ENCODE measurements at regions not wholly inside any gene's neighbourhood (a gene's known extent, or its start where the extent isn't known, plus 50 kb on each side); places are given as distances from the start of the nearest gene placed in this dataset.
"Not testable (repeated sequence)": the region's sequence is repeated elsewhere in the genome, so short reads cannot be mapped to it uniquely, and the experiment has no call there.

- Histone ChIP-seq H3K36me3 (no peaks in the 10 kb centered on the region), H3K4me1 (no peaks in the 10 kb centered on the region), H3K27me3 (no peaks in the 10 kb centered on the region), H3K27ac (no peak overlapping the region), H3K9me3 (no peaks in the 10 kb centered on the region), H3K4me3 (no peak overlapping the region)
- TF ChIP-seq POLR2A (IDR thresholded peaks at IDR 0.05) (no peak), POLR2AphosphoS5 (IDR thresholded peaks at IDR 0.05; ENCODE audit: insufficient read depth in 1 of 2, low read depth in 1 of 2) (no peak)
- TF ChIP-seq, protein P1, sequence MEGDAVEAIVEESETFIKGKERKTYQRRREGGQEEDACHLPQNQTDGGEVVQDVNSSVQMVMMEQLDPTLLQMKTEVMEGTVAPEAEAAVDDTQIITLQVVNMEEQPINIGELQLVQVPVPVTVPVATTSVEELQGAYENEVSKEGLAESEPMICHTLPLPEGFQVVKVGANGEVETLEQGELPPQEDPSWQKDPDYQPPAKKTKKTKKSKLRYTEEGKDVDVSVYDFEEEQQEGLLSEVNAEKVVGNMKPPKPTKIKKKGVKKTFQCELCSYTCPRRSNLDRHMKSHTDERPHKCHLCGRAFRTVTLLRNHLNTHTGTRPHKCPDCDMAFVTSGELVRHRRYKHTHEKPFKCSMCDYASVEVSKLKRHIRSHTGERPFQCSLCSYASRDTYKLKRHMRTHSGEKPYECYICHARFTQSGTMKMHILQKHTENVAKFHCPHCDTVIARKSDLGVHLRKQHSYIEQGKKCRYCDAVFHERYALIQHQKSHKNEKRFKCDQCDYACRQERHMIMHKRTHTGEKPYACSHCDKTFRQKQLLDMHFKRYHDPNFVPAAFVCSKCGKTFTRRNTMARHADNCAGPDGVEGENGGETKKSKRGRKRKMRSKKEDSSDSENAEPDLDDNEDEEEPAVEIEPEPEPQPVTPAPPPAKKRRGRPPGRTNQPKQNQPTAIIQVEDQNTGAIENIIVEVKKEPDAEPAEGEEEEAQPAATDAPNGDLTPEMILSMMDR (IDR thresholded peaks at IDR 0.05): no peak
- intact Hi-C loops (cut with DNase I): no loop called here
- DNase-seq (ENCODE audit: extremely low spot score in 2 of 2): no peak
Observed at GRCh38 chr9:87421734-87422133, 75.9 kb upstream of the DAPK1 start.

- Histone ChIP-seq H3K27ac (no peak overlapping the region), H3K4me3 (no peak overlapping the region), H3K27me3 (no peaks in the 10 kb centered on the region), H3K36me3 (no peaks in the 10 kb centered on the region), H3K4me1 (no peaks in the 10 kb centered on the region), H3K9me3 (no peaks in the 10 kb centered on the region)
- no peak for DNase-seq (ENCODE audit: extremely low spot score in 2 of 2)
- TF ChIP-seq, protein P1 (IDR thresholded peaks at IDR 0.05): no peak
- TF ChIP-seq POLR2AphosphoS5 (IDR thresholded peaks at IDR 0.05; ENCODE audit: insufficient read depth in 1 of 2, low read depth in 1 of 2) (no peak), POLR2A (IDR thresholded peaks at IDR 0.05) (no peak)
- intact Hi-C loops (cut with DNase I): no loop called here
Observed at GRCh38 chr9:87422999-87423398, 74.7 kb upstream of the DAPK1 start.

DNA sequence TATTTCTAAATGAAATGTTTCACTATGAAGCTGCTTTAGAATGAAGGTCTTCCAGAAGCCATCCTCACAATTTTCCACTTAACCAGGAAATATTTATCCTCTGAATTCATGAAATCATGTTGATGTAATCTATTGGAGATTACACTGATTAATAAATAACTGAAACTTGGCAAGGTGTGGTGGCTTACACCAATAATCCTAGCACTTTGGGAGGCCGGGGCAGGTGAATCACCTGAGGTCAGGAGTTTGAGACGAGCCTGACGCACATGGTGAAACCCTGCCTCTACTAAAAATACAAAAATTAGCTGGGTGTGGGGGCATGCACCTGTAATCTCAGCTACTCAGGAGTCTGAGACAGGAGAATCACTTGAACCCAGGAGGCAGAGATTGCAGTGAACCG lies 73.8 kb upstream of the DAPK1 start:
- intact Hi-C loops (cut with DNase I): not testable (repeated sequence)

GRCh38 chr9:87425202-87425601 lies 72.5 kb upstream of the DAPK1 start:
- TF ChIP-seq POLR2AphosphoS5 (IDR thresholded peaks at IDR 0.05; ENCODE audit: insufficient read depth in 1 of 2, low read depth in 1 of 2) (no peak), POLR2A (IDR thresholded peaks at IDR 0.05) (no peak)
- TF ChIP-seq, protein P1 (IDR thresholded peaks at IDR 0.05): no peak
- no peaks in the 10 kb centered on the region for H3K9me3 ChIP-seq
- no peaks in the 10 kb centered on the region for H3K4me1 ChIP-seq
- no peaks in the 10 kb centered on the region for H3K36me3 ChIP-seq
- no peak overlapping the region for H3K27ac ChIP-seq
- no peak for DNase-seq (ENCODE audit: extremely low spot score in 2 of 2)
- H3K4me3 ChIP-seq: no peak overlapping the region
- intact Hi-C loops (cut with DNase I): no loop called here
- H3K27me3 ChIP-seq: no peaks in the 10 kb centered on the region

More for the DNA sequence above, 73.8 kb upstream of the DAPK1 start:
- not testable (repeated sequence) for DNase-seq (ENCODE audit: extremely low spot score in 2 of 2); H3K27ac ChIP-seq; H3K9me3 ChIP-seq; H3K36me3 ChIP-seq; H3K27me3 ChIP-seq; H3K4me1 ChIP-seq; H3K4me3 ChIP-seq

- Histone ChIP-seq H3K9me3 (no peaks in the 10 kb centered on the region), H3K27ac (no peak overlapping the region), H3K27me3 (no peaks in the 10 kb centered on the region), H3K36me3 (no peaks in the 10 kb centered on the region), H3K4me1 (no peaks in the 10 kb centered on the region), H3K4me3 (no peak overlapping the region)
- intact Hi-C loops (cut with DNase I): no loop called here
- TF ChIP-seq, protein P1 (IDR thresholded peaks at IDR 0.05): no peak
- TF ChIP-seq POLR2A (IDR thresholded peaks at IDR 0.05): no peak
- no peak for TF ChIP-seq POLR2AphosphoS5 (IDR thresholded peaks at IDR 0.05; ENCODE audit: insufficient read depth in 1 of 2, low read depth in 1 of 2)
- no peak for DNase-seq (ENCODE audit: extremely low spot score in 2 of 2)
Observed at GRCh38 chr9:87427851-87428506, 69.7 kb upstream of the DAPK1 start.

Measured in vagina (tissue), 2 donors.